CD14-positive monocyte (primary cell): ENCODE measurements at regions not wholly inside any gene's neighbourhood (a gene's known extent, or its start where the extent isn't known, plus 50 kb on each side); places are given as distances from the start of the nearest gene placed in this dataset.

ENCODE experiments used
- DNase-seq, 3 donors: peaks; one replicate each; pipeline ENCODE4 v3.0.0-alpha.2; 2011 to 2022
- H2AFZ ChIP-seq: 2 replicates; pipeline ENCODE4 v1.6.0; 2012; ENCODE audit warnings: mild to moderate bottlenecking, low read depth, low read length, inconsistent platforms; ENCODE audit not compliant: insufficient read depth, poor library complexity, severe bottlenecking
- H3K27ac ChIP-seq, 2 donors: 1 replicate in 1 of 2; 2 replicates in 1 of 2; pipeline ENCODE4 v1.5.1; 2012 to 2013; ENCODE audit warnings: low read length in 2 of 2, control low read depth in 1 of 2, inconsistent platforms in 1 of 2, low read depth in 1 of 2, mild to moderate bottlenecking in 1 of 2
- H3K27me3 ChIP-seq, 2 donors: one replicate each; pipeline versions ENCODE4 v1.6.0 to v1.6.1; 2011 to 2013; ENCODE audit warnings: low read length in 2 of 2; ENCODE audit not compliant: control insufficient read depth in 2 of 2, insufficient read depth in 2 of 2
- H3K36me3 ChIP-seq, 2 donors: replicated peaks in 1 of 2; 1 replicate in 1 of 2; 2 replicates in 1 of 2; pipeline versions ENCODE4 v1.5.1 to v1.6.1; 2012 to 2013; ENCODE audit warnings: low read length in 2 of 2, control low read depth in 1 of 2, inconsistent platforms in 1 of 2, mild to moderate bottlenecking in 1 of 2; ENCODE audit not compliant: insufficient read depth in 2 of 2, control insufficient read depth in 1 of 2
- H3K4me1 ChIP-seq, 2 donors: 1 replicate in 1 of 2; 2 replicates in 1 of 2; pipeline versions ENCODE4 v1.5.1 to v1.6.1; 2012 to 2013; ENCODE audit warnings: low read length in 2 of 2, control low read depth in 1 of 2, inconsistent platforms in 1 of 2, mild to moderate bottlenecking in 1 of 2, moderate library complexity in 1 of 2; ENCODE audit not compliant: insufficient read depth in 2 of 2, control insufficient read depth in 1 of 2
- H3K4me2 ChIP-seq: replicated peaks from 2 replicates; pipeline ENCODE3; 2012; ENCODE audit warnings: low read length, moderate library complexity, mild to moderate bottlenecking; ENCODE audit not compliant: poor library complexity, severe bottlenecking; ENCODE audit errors: extremely low read depth
- H3K4me3 ChIP-seq, 3 experiments: fragments of 200-600 bp in 1 of 3; sonication (generic) in 1 of 3; replicated peaks in 1 of 3; 1 replicate in 2 of 3; 2 replicates in 1 of 3; pipeline ENCODE4 v1.5.1; 2011 to 2013; ENCODE audit warnings: low read length in 3 of 3, mild to moderate bottlenecking in 3 of 3, control low read depth in 2 of 3, low read depth in 2 of 3, inconsistent platforms in 1 of 3, moderate library complexity in 1 of 3
- H3K79me2 ChIP-seq: 2 replicates; pipeline ENCODE4 v1.6.0; 2012; ENCODE audit warnings: mild to moderate bottlenecking, control low read depth, inconsistent platforms, low read length, moderate library complexity; ENCODE audit not compliant: insufficient read depth
- H3K9ac ChIP-seq: 2 replicates; pipeline ENCODE4 v1.6.0; 2017; ENCODE audit warnings: low read length, mild to moderate bottlenecking; ENCODE audit not compliant: insufficient read depth, poor library complexity, severe bottlenecking
- H3K9me3 ChIP-seq, 2 donors: replicated peaks in 1 of 2; 1 replicate in 1 of 2; 2 replicates in 1 of 2; pipeline versions ENCODE4 v1.5.1 to v1.6.1; 2012 to 2013; ENCODE audit warnings: low read length in 2 of 2, control low read depth in 1 of 2; ENCODE audit not compliant: control insufficient read depth in 1 of 2, insufficient read depth in 1 of 2
- H4K20me1 ChIP-seq: 2 replicates; pipeline ENCODE4 v1.6.0; 2012; ENCODE audit warnings: mild to moderate bottlenecking, low read length, control low read depth, moderate library complexity; ENCODE audit not compliant: insufficient read depth
- H3K27ac Mint-ChIP-seq, 7 donors: one replicate each; pipeline ENCODE4 v1.8.0; 2020; ENCODE audit warnings: mild to moderate bottlenecking in 7 of 7, mixed read lengths in 7 of 7, moderate library complexity in 6 of 7, inconsistent platforms in 2 of 7
- H3K27me3 Mint-ChIP-seq, 3 donors: one replicate each; pipeline ENCODE4 v1.8.0; 2021 to 2022; ENCODE audit warnings: low read depth in 3 of 3, mild to moderate bottlenecking in 3 of 3, mixed read lengths in 3 of 3, moderate library complexity in 3 of 3, inconsistent platforms in 1 of 3
- H3K36me3 Mint-ChIP-seq, 2 donors: one replicate each; pipeline ENCODE4 v1.8.0; 2020; ENCODE audit warnings: mixed read lengths in 2 of 2, inconsistent platforms in 1 of 2, mild to moderate bottlenecking in 1 of 2
- H3K4me1 Mint-ChIP-seq: one replicate; pipeline ENCODE4 v1.8.0; 2020; ENCODE audit warnings: mild to moderate bottlenecking, mixed read lengths
- H3K4me3 Mint-ChIP-seq, 2 donors: one replicate each; pipeline ENCODE4 v1.8.0; 2020; ENCODE audit warnings: mild to moderate bottlenecking in 2 of 2, mixed read lengths in 2 of 2, moderate library complexity in 1 of 2
- H3K9me3 Mint-ChIP-seq, 7 donors: one replicate each; pipeline ENCODE4 v1.8.0; 2020 to 2022; ENCODE audit warnings: mixed read lengths in 7 of 7, mild to moderate bottlenecking in 6 of 7, moderate library complexity in 6 of 7, inconsistent platforms in 2 of 7
- WGBS: methylation state at CpG from one replicate; pipeline ENCODE4 v1.1.5; 2013; ENCODE audit warnings: missing lambda C conversion rate; ENCODE audit not compliant: insufficient coverage; 5-methylcytosine and 5-hydroxymethylcytosine counted together
- intact Hi-C, 2 donors: fragments of 100-400 bp; cut with micrococcal nuclease; formaldehyde crosslinking; loops; one replicate each; pipeline versions ENCODE4 v1.15.0 to v1.15.1; 2023
- TF ChIP-seq, protein P1 (sequence below): fragments of 200-600 bp; IDR thresholded peaks from one replicate; pipeline ENCODE4 v1.8.0; 2022; ENCODE audit warnings: antibody characterized with exemption, mild to moderate bottlenecking

DNA sequence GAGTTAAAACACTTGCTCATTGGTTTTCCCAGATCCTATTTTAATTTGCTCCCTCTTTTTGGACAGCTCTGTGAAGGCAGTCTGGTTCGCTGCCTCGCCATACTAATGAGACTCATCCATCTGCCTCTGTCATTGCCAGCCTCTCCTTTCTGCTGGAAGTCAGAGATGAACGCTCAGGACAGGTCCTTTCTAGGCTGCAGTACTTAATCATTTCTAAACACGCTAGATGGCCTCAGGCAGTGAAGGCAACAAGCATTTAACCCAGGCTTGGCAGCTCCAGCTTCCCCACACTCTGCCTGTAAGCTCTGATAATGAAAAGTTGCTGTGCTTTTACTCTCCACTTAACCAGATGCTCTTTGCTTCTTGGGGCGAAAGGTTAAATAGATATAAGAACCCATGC lies 286.7 kb upstream of the POU3F2 start:
- Mint-ChIP-seq H3K27ac (no peak overlapping the region), H3K9me3 (peaks cover 0 to 3% (median 0%) of the 10 kb centered on the region in 7 donors), H3K36me3 (no peaks in the 10 kb centered on the region), H3K4me3 (no peak overlapping the region), H3K27me3 (no peaks in the 10 kb centered on the region), H3K4me1 (no peaks in the 10 kb centered on the region)
- no peak for DNase-seq
- Histone ChIP-seq H3K27me3 (no peaks in the 10 kb centered on the region), H3K36me3 (no peaks in the 10 kb centered on the region), H3K4me1 (no peaks in the 10 kb centered on the region), H4K20me1 (no peaks in the 10 kb centered on the region), H2AFZ (no peak overlapping the region), H3K4me2 (no peak overlapping the region), H3K79me2 (no peaks in the 10 kb centered on the region), H3K9ac (no peak overlapping the region), H3K27ac (no peak overlapping the region), H3K4me3 (no peak overlapping the region), H3K9me3 (no peaks in the 10 kb centered on the region)
- 88% methylated on average over 4 of the region's 5 CpGs for WGBS
- intact Hi-C loops = no loop called here
- TF ChIP-seq, protein P1, sequence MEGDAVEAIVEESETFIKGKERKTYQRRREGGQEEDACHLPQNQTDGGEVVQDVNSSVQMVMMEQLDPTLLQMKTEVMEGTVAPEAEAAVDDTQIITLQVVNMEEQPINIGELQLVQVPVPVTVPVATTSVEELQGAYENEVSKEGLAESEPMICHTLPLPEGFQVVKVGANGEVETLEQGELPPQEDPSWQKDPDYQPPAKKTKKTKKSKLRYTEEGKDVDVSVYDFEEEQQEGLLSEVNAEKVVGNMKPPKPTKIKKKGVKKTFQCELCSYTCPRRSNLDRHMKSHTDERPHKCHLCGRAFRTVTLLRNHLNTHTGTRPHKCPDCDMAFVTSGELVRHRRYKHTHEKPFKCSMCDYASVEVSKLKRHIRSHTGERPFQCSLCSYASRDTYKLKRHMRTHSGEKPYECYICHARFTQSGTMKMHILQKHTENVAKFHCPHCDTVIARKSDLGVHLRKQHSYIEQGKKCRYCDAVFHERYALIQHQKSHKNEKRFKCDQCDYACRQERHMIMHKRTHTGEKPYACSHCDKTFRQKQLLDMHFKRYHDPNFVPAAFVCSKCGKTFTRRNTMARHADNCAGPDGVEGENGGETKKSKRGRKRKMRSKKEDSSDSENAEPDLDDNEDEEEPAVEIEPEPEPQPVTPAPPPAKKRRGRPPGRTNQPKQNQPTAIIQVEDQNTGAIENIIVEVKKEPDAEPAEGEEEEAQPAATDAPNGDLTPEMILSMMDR = no peak

DNA sequence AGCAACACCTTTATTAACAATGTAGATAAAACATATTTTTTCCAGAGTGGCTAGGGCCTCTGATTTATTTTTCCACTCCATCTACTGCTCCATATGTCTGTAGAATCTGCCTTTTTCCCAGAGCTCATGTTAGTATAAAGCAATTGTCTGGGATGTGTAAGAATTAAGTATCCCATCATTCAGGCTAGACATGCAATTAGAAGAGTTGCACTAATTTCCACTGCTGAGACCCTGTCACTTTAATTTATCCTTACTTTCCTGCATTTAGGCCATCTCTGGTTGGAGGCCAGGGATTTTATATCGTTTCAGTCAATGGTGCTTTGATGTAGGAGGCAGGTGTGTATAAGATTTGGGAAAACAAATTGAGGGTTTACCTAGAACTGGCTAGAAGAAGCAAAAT lies 286.1 kb upstream of the POU3F2 start:
- H3K27ac Mint-ChIP-seq = no peak overlapping the region
- Histone ChIP-seq H3K4me3 (no peak overlapping the region), H3K9me3 (no peaks in the 10 kb centered on the region), H3K4me1 (no peaks in the 10 kb centered on the region), H3K36me3 (no peaks in the 10 kb centered on the region), H3K9ac (no peak overlapping the region), H3K27me3 (no peaks in the 10 kb centered on the region), H3K79me2 (no peaks in the 10 kb centered on the region), H3K27ac (no peak overlapping the region), H3K4me2 (no peak overlapping the region), H4K20me1 (no peaks in the 10 kb centered on the region), H2AFZ (no peak overlapping the region)
- H3K27me3 Mint-ChIP-seq = no peaks in the 10 kb centered on the region
- DNase-seq = no peak
- H3K4me1 Mint-ChIP-seq = no peaks in the 10 kb centered on the region
- H3K36me3 Mint-ChIP-seq = no peaks in the 10 kb centered on the region
- TF ChIP-seq, protein P1 = no peak
- peaks cover 0 to 3% (median 0%) of the 10 kb centered on the region in 7 donors for H3K9me3 Mint-ChIP-seq
- no CpG with 5 or more reads among the region's 1 CpG for WGBS
- intact Hi-C loops = no loop called here
- no peak overlapping the region for H3K4me3 Mint-ChIP-seq
